GM23338 (cell line): ENCODE measurements at regions not wholly inside any gene's neighbourhood (a gene's known extent, or its start where the extent isn't known, plus 50 kb on each side); places are given as distances from the start of the nearest gene placed in this dataset.

ENCODE experiments used
- ATAC-seq: fragments of 200-7000 bp; cut with Tn5 transposase; 3 replicates; pipeline ENCODE4 v1.9.1; 2020
- DNase-seq: peaks from one replicate; pipeline ENCODE4 v3.0.0-alpha.2; 2015; ENCODE audit warnings: low spot score
- H2AFZ ChIP-seq: fragments of 200-600 bp; sonication (generic); 2 replicates; pipeline ENCODE4 v1.8.0; 2016; ENCODE audit warnings: antibody characterized with exemption, mild to moderate bottlenecking, moderate library complexity
- H3F3A ChIP-seq: fragments of 200-600 bp; sonication (generic); replicated peaks from 2 replicates; pipeline ENCODE4 v1.8.0; 2017; ENCODE audit warnings: antibody characterized with exemption, mixed run types, low read depth
- H3K27ac ChIP-seq: fragments of 200-600 bp; sonication (generic); 2 replicates; pipeline ENCODE4 v1.6.1; 2016; ENCODE audit warnings: low read depth
- H3K27me3 ChIP-seq: fragments of 200-600 bp; sonication (generic); 2 replicates; pipeline ENCODE4 v1.8.0; 2016; ENCODE audit warnings: mild to moderate bottlenecking, mixed run types, moderate library complexity; ENCODE audit not compliant: insufficient read depth
- H3K36me3 ChIP-seq: fragments of 200-600 bp; sonication (generic); 2 replicates; pipeline ENCODE4 v1.8.0; 2016; ENCODE audit warnings: mild to moderate bottlenecking; ENCODE audit not compliant: insufficient read depth
- H3K4me1 ChIP-seq: fragments of 200-600 bp; sonication (generic); 2 replicates; pipeline ENCODE4 v1.8.0; 2016; ENCODE audit warnings: mild to moderate bottlenecking, moderate library complexity; ENCODE audit not compliant: insufficient read depth
- H3K4me2 ChIP-seq: fragments of 200-600 bp; sonication (generic); 2 replicates; pipeline ENCODE4 v1.7.1; 2017; ENCODE audit warnings: mixed run types
- H3K4me3 ChIP-seq: fragments of 200-600 bp; sonication (generic); 2 replicates; pipeline ENCODE4 v1.6.1; 2016; ENCODE audit warnings: mixed run types
- H3K79me2 ChIP-seq: fragments of 200-600 bp; sonication (generic); replicated peaks from 2 replicates; pipeline ENCODE4 v1.8.0; 2017; ENCODE audit warnings: mild to moderate bottlenecking; ENCODE audit not compliant: insufficient read depth
- H3K9me2 ChIP-seq: fragments of 200-600 bp; sonication (generic); 2 replicates; pipeline ENCODE4 v1.8.0; 2017; ENCODE audit not compliant: insufficient read depth
- H4K20me1 ChIP-seq: fragments of 200-600 bp; sonication (generic); replicated peaks from 2 replicates; pipeline ENCODE4 v1.8.0; 2017; ENCODE audit warnings: mild to moderate bottlenecking; ENCODE audit not compliant: insufficient read depth
- H3K27ac Mint-ChIP-seq: 2 replicates; pipeline ENCODE4 v1.8.0; 2020; ENCODE audit warnings: inconsistent platforms, mild to moderate bottlenecking, moderate library complexity, mixed read lengths
- H3K27me3 Mint-ChIP-seq: 3 replicates; pipeline ENCODE4 v1.8.0; 2022; ENCODE audit warnings: low read depth, mild to moderate bottlenecking, moderate library complexity, mixed read lengths, inconsistent platforms; ENCODE audit not compliant: insufficient read depth, poor library complexity
- H3K36me3 Mint-ChIP-seq: 3 replicates; pipeline ENCODE4 v1.8.0; 2021; ENCODE audit warnings: low read depth, mild to moderate bottlenecking, inconsistent platforms, moderate library complexity, mixed read lengths
- H3K4me1 Mint-ChIP-seq: 3 replicates; pipeline ENCODE4 v1.8.0; 2020; ENCODE audit warnings: mild to moderate bottlenecking, inconsistent platforms, mixed read lengths
- H3K4me3 Mint-ChIP-seq: 3 replicates; pipeline ENCODE4 v1.8.0; 2021; ENCODE audit warnings: moderate library complexity, mild to moderate bottlenecking, inconsistent platforms, mixed read lengths
- H3K9me3 Mint-ChIP-seq: 3 replicates; pipeline ENCODE4 v1.8.0; 2020; ENCODE audit warnings: moderate library complexity, mild to moderate bottlenecking, inconsistent platforms, mixed read lengths
- CREB1 ChIP-seq: fragments of 250-450 bp; sonication (Bioruptor Pico); IDR thresholded peaks from 2 replicates; pipeline ENCODE4 v1.5.0; 2020; ENCODE audit warnings: low read depth, mild to moderate bottlenecking, moderate library complexity
- EZH2 ChIP-seq: fragments of 200-600 bp; sonication (generic); IDR thresholded peaks from one replicate; pipeline ENCODE4 v1.8.0; 2017; ENCODE audit warnings: antibody characterized with exemption, mild to moderate bottlenecking, low read depth; ENCODE audit not compliant: unreplicated experiment
- EZH2phosphoT487 ChIP-seq: fragments of 200-600 bp; sonication (generic); IDR thresholded peaks from one replicate; pipeline ENCODE4 v1.8.1; 2018; ENCODE audit warnings: antibody characterized with exemption; ENCODE audit not compliant: unreplicated experiment
- JUNB ChIP-seq: IDR thresholded peaks from one replicate; pipeline ENCODE4 v1.6.1; 2016; ENCODE audit warnings: antibody characterized with exemption; ENCODE audit not compliant: unreplicated experiment
- NANOG ChIP-seq: IDR thresholded peaks from 2 replicates; pipeline ENCODE4 v1.6.1; 2016; ENCODE audit warnings: antibody characterized with exemption, borderline replicate concordance
- POLR2AphosphoS5 ChIP-seq: IDR thresholded peaks from 2 replicates; pipeline ENCODE4 v1.6.1; 2016; ENCODE audit warnings: antibody characterized with exemption, low read depth
- STAT1 ChIP-seq: IDR thresholded peaks from one replicate; pipeline ENCODE4 v1.6.1; 2016; ENCODE audit warnings: antibody characterized with exemption; ENCODE audit not compliant: unreplicated experiment
- TF ChIP-seq, protein P1 (sequence below), 2 experiments: fragments of 200-600 bp in 1 of 2; sonication (generic) in 1 of 2; conservative IDR thresholded peaks; 2 replicates each; pipeline versions ENCODE4 v1.5.1 to v1.6.1; 2016 to 2017; ENCODE audit warnings: antibody characterized with exemption in 2 of 2, low read depth in 2 of 2, mild to moderate bottlenecking in 2 of 2, moderate library complexity in 1 of 2
- TF ChIP-seq, protein P2 (sequence below): IDR thresholded peaks from one replicate; pipeline ENCODE4 v1.6.1; 2018; ENCODE audit warnings: antibody characterized with exemption; ENCODE audit not compliant: unreplicated experiment
- TF ChIP-seq, protein P3 (sequence below): IDR thresholded peaks from 2 replicates; pipeline ENCODE4 v1.6.1; 2016; ENCODE audit warnings: antibody characterized with exemption

DNA sequence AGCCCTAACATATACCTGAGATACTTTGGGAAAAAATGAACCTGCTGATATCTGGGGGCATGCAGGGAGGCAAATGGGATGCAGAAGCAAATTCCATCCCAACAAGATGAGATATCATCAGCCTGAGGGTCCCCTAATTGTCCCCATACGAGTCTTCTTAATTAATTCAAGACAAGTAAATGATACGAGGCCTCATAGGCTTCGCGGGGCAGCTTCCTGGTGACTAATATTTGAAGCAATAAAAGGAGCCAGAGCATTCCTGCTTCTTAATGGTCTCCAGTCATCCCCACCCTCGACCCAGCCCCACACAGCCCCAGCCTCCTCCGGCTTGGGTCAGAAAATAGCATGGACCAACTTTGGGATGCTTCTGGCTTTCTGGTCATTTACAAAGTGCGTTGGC is 99.6 kb upstream of the MSX1 start:
- peaks cover 4% of the 10 kb centered on the region; the same call in 1 of the 2 replicates for H3F3A ChIP-seq
- H3K4me3 ChIP-seq: no peak overlapping the region
- H3K27me3 Mint-ChIP-seq: peaks cover 12% of the 10 kb centered on the region
- H3K4me3 Mint-ChIP-seq: no peak overlapping the region
- no peaks in the 10 kb centered on the region for H4K20me1 ChIP-seq
- H3K27me3 ChIP-seq: peaks cover 4% of the 10 kb centered on the region; the same call in 1 of the 2 replicates
- ATAC-seq (no peak), DNase-seq (no peak)
- H3K36me3 ChIP-seq: no peaks in the 10 kb centered on the region
- no peaks in the 10 kb centered on the region for H3K9me2 ChIP-seq
- no peak overlapping the region for H3K4me2 ChIP-seq
- H3K27ac Mint-ChIP-seq: no peak overlapping the region
- no peaks in the 10 kb centered on the region for H3K9me3 Mint-ChIP-seq
- H3K27ac ChIP-seq: no peak overlapping the region
- TF ChIP-seq EZH2 (no peak), NANOG (no peak), EZH2phosphoT487 (no peak), CREB1 (CRISPR knock-in tag) (no peak), JUNB (no peak), POLR2AphosphoS5 (no peak)
- TF ChIP-seq, protein P1, sequence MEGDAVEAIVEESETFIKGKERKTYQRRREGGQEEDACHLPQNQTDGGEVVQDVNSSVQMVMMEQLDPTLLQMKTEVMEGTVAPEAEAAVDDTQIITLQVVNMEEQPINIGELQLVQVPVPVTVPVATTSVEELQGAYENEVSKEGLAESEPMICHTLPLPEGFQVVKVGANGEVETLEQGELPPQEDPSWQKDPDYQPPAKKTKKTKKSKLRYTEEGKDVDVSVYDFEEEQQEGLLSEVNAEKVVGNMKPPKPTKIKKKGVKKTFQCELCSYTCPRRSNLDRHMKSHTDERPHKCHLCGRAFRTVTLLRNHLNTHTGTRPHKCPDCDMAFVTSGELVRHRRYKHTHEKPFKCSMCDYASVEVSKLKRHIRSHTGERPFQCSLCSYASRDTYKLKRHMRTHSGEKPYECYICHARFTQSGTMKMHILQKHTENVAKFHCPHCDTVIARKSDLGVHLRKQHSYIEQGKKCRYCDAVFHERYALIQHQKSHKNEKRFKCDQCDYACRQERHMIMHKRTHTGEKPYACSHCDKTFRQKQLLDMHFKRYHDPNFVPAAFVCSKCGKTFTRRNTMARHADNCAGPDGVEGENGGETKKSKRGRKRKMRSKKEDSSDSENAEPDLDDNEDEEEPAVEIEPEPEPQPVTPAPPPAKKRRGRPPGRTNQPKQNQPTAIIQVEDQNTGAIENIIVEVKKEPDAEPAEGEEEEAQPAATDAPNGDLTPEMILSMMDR (conservative IDR thresholded peaks at IDR 0.05; ENCODE audit: low read depth in 2 of 2): no peak
- TF ChIP-seq, protein P2, sequence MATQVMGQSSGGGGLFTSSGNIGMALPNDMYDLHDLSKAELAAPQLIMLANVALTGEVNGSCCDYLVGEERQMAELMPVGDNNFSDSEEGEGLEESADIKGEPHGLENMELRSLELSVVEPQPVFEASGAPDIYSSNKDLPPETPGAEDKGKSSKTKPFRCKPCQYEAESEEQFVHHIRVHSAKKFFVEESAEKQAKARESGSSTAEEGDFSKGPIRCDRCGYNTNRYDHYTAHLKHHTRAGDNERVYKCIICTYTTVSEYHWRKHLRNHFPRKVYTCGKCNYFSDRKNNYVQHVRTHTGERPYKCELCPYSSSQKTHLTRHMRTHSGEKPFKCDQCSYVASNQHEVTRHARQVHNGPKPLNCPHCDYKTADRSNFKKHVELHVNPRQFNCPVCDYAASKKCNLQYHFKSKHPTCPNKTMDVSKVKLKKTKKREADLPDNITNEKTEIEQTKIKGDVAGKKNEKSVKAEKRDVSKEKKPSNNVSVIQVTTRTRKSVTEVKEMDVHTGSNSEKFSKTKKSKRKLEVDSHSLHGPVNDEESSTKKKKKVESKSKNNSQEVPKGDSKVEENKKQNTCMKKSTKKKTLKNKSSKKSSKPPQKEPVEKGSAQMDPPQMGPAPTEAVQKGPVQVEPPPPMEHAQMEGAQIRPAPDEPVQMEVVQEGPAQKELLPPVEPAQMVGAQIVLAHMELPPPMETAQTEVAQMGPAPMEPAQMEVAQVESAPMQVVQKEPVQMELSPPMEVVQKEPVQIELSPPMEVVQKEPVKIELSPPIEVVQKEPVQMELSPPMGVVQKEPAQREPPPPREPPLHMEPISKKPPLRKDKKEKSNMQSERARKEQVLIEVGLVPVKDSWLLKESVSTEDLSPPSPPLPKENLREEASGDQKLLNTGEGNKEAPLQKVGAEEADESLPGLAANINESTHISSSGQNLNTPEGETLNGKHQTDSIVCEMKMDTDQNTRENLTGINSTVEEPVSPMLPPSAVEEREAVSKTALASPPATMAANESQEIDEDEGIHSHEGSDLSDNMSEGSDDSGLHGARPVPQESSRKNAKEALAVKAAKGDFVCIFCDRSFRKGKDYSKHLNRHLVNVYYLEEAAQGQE: no peak
- H3K79me2 ChIP-seq: no peaks in the 10 kb centered on the region
- no peak overlapping the region for H2AFZ ChIP-seq
- H3K4me1 ChIP-seq: peaks cover 44% of the 10 kb centered on the region
- no peaks in the 10 kb centered on the region for H3K36me3 Mint-ChIP-seq
- H3K4me1 Mint-ChIP-seq: peaks cover 54% of the 10 kb centered on the region

DNA sequence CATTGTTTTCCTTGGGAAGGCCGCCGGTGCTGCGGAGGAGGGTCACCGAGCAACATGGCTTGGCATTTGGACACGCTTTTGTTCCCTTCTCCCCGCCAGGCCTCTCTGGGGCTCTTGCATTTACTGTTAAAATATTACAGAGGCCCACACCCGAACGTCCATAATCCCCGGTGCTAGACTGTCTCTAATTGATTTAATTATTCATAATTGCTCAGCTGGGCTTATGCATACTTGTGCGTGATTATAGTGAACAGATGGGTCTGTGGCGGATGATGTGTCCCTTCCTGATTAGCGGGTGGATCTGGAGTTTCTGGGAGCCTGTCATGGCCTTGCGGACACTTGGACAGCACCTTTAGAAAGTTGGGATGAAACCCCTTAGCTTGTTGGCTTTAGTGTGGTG is 100.2 kb upstream of the MSX1 start:
- no peaks in the 10 kb centered on the region for H3K9me2 ChIP-seq
- H3K4me1 ChIP-seq: peaks cover 47% of the 10 kb centered on the region
- peaks cover 2% of the 10 kb centered on the region; the same call in 1 of the 2 replicates for H3K27me3 ChIP-seq
- no peaks in the 10 kb centered on the region for H3K36me3 ChIP-seq
- no peaks in the 10 kb centered on the region for H4K20me1 ChIP-seq
- H3K79me2 ChIP-seq: no peaks in the 10 kb centered on the region
- H3K4me3 ChIP-seq: no peak overlapping the region
- Mint-ChIP-seq H3K9me3 (no peaks in the 10 kb centered on the region), H3K4me1 (peaks cover 56% of the 10 kb centered on the region), H3K27ac (no peak overlapping the region), H3K36me3 (no peaks in the 10 kb centered on the region), H3K4me3 (no peak overlapping the region), H3K27me3 (peaks cover 12% of the 10 kb centered on the region)
- no peak overlapping the region for H3K4me2 ChIP-seq
- H3K27ac ChIP-seq: no peak overlapping the region
- no peak for ATAC-seq
- H3F3A ChIP-seq: peaks cover 4% of the 10 kb centered on the region; the same call in 1 of the 2 replicates
- no peak for DNase-seq
- no peak overlapping the region for H2AFZ ChIP-seq
- TF ChIP-seq NANOG: no peak
- TF ChIP-seq EZH2phosphoT487: no peak
- TF ChIP-seq, protein P1 (conservative IDR thresholded peaks at IDR 0.05; ENCODE audit: low read depth in 2 of 2): no peak
- no peak for TF ChIP-seq CREB1 (CRISPR knock-in tag)
- no peak for TF ChIP-seq EZH2
- TF ChIP-seq STAT1: no peak
- TF ChIP-seq, protein P3, sequence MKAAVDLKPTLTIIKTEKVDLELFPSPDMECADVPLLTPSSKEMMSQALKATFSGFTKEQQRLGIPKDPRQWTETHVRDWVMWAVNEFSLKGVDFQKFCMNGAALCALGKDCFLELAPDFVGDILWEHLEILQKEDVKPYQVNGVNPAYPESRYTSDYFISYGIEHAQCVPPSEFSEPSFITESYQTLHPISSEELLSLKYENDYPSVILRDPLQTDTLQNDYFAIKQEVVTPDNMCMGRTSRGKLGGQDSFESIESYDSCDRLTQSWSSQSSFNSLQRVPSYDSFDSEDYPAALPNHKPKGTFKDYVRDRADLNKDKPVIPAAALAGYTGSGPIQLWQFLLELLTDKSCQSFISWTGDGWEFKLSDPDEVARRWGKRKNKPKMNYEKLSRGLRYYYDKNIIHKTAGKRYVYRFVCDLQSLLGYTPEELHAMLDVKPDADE: no peak
- no peak for TF ChIP-seq POLR2AphosphoS5
- no peak for TF ChIP-seq JUNB
